Fibroblast of skin of left quadriceps (primary cell): ENCODE measurements at regions not wholly inside any gene's neighbourhood (a gene's known extent, or its start where the extent isn't known, plus 50 kb on each side); places are given as distances from the start of the nearest gene placed in this dataset.
"Not testable (repeated sequence)": the region's sequence is repeated elsewhere in the genome, so short reads cannot be mapped to it uniquely, and the experiment has no call there.

Experiments
- DNase-seq, 2 experiments: peaks; one replicate each; pipeline ENCODE4 v3.0.0-alpha.2; 2013; ENCODE audit warnings: low read depth in 2 of 2

GRCh38 chr17:13785981-13786598 lies 184.4 kb upstream of the HS3ST3A1 start:
- DNase-seq = peak in 1 of 2 experiments; percentile 13

GRCh38 chr17:13787636-13788035 lies 185.9 kb upstream of the HS3ST3A1 start:
- DNase-seq = no peak

GRCh38 chr17:13788385-13788784 lies 186.7 kb upstream of the HS3ST3A1 start:
- no peak for DNase-seq

GRCh38 chr17:13792314-13792713 lies 190.6 kb upstream of the HS3ST3A1 start:
- DNase-seq = no peak

DNA sequence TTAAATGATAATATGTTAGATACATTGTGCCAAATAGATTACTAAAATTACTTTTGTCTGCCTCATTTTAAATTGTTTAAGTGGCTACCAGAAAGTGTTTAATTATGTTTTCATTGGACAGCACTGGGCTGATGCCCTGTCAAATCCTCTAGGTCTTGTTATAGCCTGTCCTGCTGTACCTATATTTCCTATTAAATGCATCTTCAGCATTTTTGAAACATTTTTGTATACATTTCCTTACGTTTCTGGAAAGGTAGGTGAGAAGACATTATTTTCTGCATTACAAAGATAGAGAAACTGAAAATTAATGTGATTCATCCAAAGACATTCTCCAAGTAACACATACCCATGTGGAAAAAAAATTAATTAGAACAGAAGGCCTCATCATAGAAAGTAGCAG lies 192.2 kb upstream of the HS3ST3A1 start:
- DNase-seq = no peak

GRCh38 chr17:13797863-13798262 lies 196.1 kb upstream of the HS3ST3A1 start:
- no peak for DNase-seq

DNA sequence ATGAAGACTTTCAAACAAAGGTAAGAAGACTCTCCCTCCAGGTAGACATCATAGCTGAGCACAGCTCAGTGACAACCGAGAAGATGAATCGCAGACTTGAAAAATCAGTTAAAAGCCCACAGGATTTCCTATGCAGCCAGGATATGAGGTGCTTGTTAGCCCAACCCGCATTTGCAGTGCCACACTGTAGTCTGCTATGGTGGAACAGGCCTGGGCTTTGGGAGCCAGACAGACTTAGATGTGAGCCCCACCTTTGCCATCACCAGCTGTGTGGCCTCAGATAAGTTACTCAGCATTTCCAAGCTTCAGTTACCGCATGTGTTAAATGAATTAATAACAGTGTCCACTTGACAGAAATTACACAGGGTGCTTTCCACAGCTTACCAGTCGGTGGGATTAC lies 204.4 kb upstream of the HS3ST3A1 start:
- no peak for DNase-seq

DNA sequence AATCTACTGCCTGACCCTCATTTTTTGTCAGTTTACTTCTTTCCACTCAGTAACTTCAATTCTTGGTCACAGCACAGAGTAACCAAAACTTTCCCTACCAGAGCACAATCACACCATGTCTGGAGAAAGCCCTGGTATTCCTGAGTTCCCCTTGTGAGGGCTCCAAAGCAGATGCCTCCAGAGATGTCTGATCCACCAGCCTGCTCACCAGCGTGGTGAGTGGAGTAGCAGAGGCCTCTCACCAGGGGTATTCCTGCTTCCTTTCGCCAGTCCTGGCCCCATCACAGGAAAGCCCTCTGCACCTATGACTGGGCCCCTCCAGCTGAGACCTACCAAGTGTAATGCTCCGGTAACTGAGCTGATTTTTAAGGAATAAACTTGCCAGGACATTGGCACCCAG lies 205.4 kb upstream of the HS3ST3A1 start:
- no peak for DNase-seq

DNA sequence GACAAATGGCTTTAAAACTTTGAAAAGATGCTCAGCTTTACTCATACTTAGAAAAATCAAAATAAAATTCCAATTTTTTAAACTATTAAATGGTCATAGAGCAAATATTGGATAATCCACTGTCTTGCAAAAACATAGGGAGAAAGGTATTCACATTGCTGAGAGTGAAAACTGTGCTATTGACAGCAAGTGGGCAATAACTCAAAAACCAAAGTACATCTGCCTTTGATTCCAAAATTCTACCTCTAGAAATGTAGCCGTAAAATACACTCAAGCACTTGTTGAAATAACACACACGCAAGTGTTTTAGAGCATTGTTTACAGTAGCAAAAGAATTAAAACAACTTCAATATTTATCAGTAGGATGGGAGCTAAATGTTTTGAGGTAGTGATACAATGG lies 210.6 kb upstream of the HS3ST3A1 start:
- no peak for DNase-seq

DNA sequence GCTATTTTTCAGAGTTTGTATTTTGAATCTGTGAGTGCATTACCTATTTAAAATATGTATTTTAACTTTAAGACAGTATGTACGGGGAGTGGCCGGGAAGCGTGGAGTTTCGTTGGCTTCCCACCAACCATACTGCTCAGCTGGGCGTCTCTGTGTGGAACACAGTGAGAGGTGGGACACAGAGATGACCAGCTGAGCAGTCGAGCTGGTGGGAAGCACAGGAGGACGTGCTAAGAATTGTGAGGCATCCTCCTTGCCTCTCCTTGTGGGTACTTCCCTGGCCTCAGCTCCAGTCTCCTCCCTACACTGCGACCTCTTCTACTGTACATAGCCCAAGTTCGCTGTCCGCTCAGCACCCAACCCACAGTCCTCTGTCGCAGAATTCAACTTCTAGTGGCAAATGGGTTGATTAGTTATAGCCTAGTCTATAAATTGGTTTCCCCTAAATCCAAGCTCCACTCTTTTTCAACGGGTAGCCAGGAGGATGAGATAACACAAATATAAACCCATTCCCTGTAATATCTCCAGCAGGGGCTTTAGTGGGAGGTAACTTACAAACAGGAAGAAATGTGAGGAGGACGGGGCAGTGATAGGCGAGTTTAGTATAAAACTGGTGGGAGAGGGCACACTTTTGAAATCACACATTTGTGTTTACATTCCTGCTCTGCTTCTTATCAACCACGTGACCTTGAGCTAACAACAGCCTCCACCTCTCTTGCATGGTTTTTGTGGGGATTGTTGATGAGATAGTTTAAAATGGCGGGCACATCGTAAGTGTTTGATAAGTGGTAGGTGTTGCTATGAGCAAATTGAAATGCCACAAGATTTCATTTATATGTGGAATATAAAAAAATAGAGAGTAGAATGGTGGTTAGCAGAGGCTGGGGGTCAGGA lies 211.9 kb upstream of the HS3ST3A1 start:
- no peak for DNase-seq

- no peak for DNase-seq
Observed at GRCh38 chr17:13822700-13823099, 221.0 kb upstream of the HS3ST3A1 start.

DNA sequence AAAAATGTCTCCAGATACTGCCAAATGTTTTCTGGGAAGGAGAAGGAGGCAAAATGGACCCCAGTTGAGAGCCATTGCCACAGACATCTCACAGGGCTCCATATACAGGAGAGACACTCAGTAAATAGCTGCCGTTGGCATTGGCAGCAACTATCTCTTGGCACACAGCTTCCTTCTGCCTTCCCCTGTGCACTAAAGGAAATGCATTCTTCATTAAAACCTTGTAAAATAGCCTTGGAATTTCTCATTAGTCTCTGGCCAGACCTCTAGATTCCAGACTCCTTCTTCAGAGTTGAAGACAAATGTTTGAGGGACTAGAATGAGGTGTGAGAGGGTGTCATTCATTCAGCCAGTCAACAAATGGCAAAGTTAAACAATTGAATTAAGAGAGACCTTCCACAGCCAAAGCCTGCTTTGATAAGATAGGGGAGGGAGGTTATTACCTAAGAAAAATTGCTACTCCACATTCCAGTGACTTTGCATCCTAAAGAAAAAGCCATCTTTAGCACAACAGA lies 223.9 kb upstream of the HS3ST3A1 start:
- DNase-seq = no peak

GRCh38 chr17:13827118-13827517 lies 225.4 kb upstream of the HS3ST3A1 start:
- DNase-seq = no peak

- no peak for DNase-seq
Observed at GRCh38 chr17:13833921-13834320, 232.2 kb upstream of the HS3ST3A1 start.

- DNase-seq = no peak
Observed at GRCh38 chr17:13835151-13835550, 233.4 kb upstream of the HS3ST3A1 start.

GRCh38 chr17:13837417-13837816 lies 231.9 kb upstream of the COX10 start:
- no peak for DNase-seq

GRCh38 chr17:13840254-13840653 lies 229.1 kb upstream of the COX10 start:
- DNase-seq = no peak

DNA sequence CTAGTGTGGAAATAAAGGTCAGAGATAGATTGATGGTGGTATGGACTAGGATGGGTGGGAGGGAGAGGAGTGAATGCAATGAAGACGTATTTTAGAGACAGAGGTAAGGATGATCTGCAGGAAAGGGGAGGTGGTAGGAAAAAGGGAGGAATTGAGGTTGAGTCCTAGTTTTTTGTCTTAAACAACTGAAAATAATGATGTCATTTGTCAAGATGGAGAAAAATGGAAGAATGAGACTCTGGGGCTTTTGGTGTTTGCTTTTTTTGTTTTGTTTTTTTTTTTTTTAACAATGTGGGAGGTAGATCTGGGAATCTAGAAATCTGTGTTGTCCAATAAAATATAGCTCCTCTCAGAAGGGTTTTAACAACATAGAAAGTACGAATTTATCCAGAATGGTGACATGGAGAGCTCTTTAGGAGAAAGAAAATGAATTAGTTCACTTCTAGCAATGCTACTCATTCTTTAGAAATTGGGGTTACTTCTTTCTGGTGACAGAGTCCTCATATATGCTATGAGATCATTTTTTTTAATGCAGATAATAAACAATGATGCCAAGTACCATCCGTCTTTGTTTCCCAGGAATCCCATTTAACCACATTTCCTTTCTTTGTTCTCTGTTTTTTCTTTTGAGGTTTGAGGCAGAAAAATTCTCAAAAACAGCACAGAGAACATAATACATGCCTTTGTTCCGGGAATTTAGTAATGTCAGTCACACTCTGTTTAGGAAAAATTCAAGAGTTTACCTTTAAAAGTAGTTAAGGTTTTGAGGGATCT lies 225.3 kb upstream of the COX10 start:
- peak; percentile 12 to 17 for DNase-seq

DNA sequence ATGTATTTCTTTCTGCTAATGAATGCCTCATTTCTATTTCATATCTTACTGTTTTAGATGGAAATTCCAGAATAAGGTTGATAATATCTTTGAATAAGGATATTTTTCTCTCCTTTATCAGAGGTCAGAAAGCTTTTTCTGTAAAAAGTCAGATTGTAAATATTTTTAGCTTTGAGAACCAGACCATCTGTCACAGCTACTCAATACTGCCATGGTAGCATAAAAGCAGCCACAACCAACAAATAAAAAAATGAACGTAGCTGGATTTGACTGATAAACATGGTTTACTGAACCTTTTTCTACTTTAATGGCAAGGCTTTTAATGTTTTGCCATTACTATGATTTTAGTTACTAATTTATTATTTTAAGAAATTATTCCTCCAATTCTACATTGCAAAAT lies 217.4 kb upstream of the COX10 start:
- no peak for DNase-seq

DNA sequence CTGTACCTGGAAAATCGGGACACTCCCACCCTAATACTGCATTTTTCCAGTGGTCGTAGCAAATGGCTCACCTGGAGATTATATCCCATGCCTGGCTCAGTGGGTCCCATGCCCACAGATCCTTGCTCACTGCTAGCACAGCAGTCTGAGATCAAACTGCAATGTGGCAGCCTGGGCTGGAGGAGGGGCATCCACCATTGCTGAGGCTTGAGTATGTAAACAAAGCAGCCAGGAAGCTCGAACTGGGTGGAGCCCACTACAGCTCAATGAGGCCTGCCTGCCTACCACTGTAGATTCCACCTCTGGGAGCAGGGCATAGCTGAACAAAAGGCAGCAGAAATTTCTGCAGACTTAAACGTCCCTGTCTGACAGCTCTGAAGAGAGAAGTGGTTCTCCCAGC lies 213.6 kb upstream of the COX10 start:
- DNase-seq = not testable (repeated sequence)

GRCh38 chr17:13862346-13862745 lies 207.0 kb upstream of the COX10 start:
- no peak for DNase-seq

DNA sequence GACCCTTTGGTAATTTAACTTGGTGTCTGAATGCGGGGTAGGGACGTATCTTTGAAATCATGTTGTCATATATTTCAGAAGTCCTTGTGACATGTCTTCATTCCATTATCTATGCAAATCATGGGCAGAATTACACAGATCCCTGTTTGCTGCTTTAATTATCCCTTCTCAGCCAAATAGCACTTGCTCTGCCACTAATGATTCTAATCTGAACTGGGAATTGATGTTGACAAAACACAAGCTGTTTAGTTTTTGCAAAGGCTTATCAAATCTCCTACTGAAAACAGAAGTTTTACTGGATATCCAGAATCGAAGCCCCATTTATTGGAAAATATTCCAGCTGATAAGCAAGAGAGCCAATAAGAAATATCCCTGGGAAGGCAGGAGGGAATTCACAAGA lies 205.9 kb upstream of the COX10 start:
- no peak for DNase-seq
